OCI-LY7 (cell line): ENCODE measurements at regions not wholly inside any gene's neighbourhood (a gene's known extent, or its start where the extent isn't known, plus 50 kb on each side); places are given as distances from the start of the nearest gene placed in this dataset.
"Not testable (repeated sequence)": the region's sequence is repeated elsewhere in the genome, so short reads cannot be mapped to it uniquely, and the experiment has no call there.

Experiments
- BruUV-seq: library from RNA; stranded (reverse); fragments of 400-500 nt; replicated peaks from 2 replicates; lab custom pipeline; 2021; lab: Mats Ljungman, UMichigan
- CTCF ChIA-PET: fragments of 300-600 bp; sonication (Branson Sonifier 250); formaldehyde crosslinking; loops from one replicate; lab custom pipeline; 2022; ENCODE audit warnings: antibody characterized with exemption; ENCODE audit not compliant: unreplicated experiment; lab: Charles Lee
- POLR2A ChIA-PET: fragments of 300-600 bp; sonication (Branson Sonifier 250); formaldehyde crosslinking; loops from one replicate; lab custom pipeline; 2022; ENCODE audit warnings: antibody characterized with exemption; lab: Charles Lee
- DNase-seq: peaks from one replicate; pipeline ENCODE4 v3.0.0-alpha.2; 2015; ENCODE audit warnings: low spot score
- H2AFZ ChIP-seq: fragments of 200-600 bp; sonication (generic), shearing (Covaris generic); 2 replicates; pipeline ENCODE4 v1.6.1; 2014; ENCODE audit warnings: mild to moderate bottlenecking, antibody characterized with exemption, low read length, moderate library complexity
- H3K27ac ChIP-seq: fragments of 200-600 bp; sonication (generic); 2 replicates; pipeline ENCODE4 v1.5.1; 2014; ENCODE audit warnings: mixed run types, low read depth, mild to moderate bottlenecking, moderate library complexity, low read length, inconsistent platforms; ENCODE audit not compliant: poor library complexity, severe bottlenecking
- H3K36me3 ChIP-seq: fragments of 200-600 bp; sonication (generic); 2 replicates; pipeline ENCODE4 v1.6.1; 2014; ENCODE audit warnings: mild to moderate bottlenecking, antibody characterized with exemption, low read length, moderate library complexity, mixed read lengths; ENCODE audit not compliant: insufficient read depth
- H3K4me1 ChIP-seq: fragments of 200-600 bp; sonication (generic); 2 replicates; pipeline ENCODE4 v1.5.1; 2014; ENCODE audit warnings: mild to moderate bottlenecking, low read length; ENCODE audit not compliant: insufficient read depth, poor library complexity, severe bottlenecking
- H3K4me2 ChIP-seq: fragments of 200-600 bp; sonication (generic); 2 replicates; pipeline ENCODE4 v1.6.1; 2014; ENCODE audit warnings: mild to moderate bottlenecking, low read length
- H3K4me3 ChIP-seq: fragments of 200-600 bp; sonication (generic); 2 replicates; pipeline ENCODE4 v1.5.1; 2014; ENCODE audit warnings: mild to moderate bottlenecking, low read depth, low read length; ENCODE audit not compliant: poor library complexity, severe bottlenecking
- H3K79me2 ChIP-seq: fragments of 200-600 bp; sonication (generic); 2 replicates; pipeline ENCODE4 v1.6.1; 2016; ENCODE audit warnings: low read depth, mild to moderate bottlenecking, low read length, moderate library complexity, mixed read lengths; ENCODE audit not compliant: insufficient read depth
- H3K9me2 ChIP-seq: fragments of 200-600 bp; sonication (generic); 2 replicates; pipeline ENCODE4 v1.6.1; 2016; ENCODE audit warnings: mild to moderate bottlenecking, low read length, mixed read lengths; ENCODE audit not compliant: insufficient read depth
- H3K9me3 ChIP-seq: fragments of 200-600 bp; sonication (generic); 2 replicates; pipeline ENCODE4 v1.6.1; 2014; ENCODE audit warnings: mild to moderate bottlenecking, mixed run types, low read length, mixed read lengths
- H4K20me1 ChIP-seq: fragments of 200-600 bp; sonication (generic); 2 replicates; pipeline ENCODE4 v1.6.1; 2014; ENCODE audit warnings: mild to moderate bottlenecking, antibody characterized with exemption, low read length, moderate library complexity, mixed read lengths; ENCODE audit not compliant: insufficient read depth
- CTCF ChIP-seq: fragments of 200-600 bp; sonication (generic); conservative IDR thresholded peaks from 2 replicates; pipeline ENCODE4 v1.5.1; 2014; ENCODE audit warnings: mild to moderate bottlenecking, antibody characterized with exemption, low read length, moderate library complexity, mixed read lengths
- EZH2phosphoT487 ChIP-seq: fragments of 200-600 bp; sonication (generic); IDR thresholded peaks from 2 replicates; pipeline ENCODE4 v1.6.1; 2018; ENCODE audit warnings: low read depth, borderline replicate concordance, mild to moderate bottlenecking, mixed run types, antibody characterized with exemption, low read length, moderate library complexity, mixed read lengths
- intact Hi-C: fragments of 100-400 bp; cut with micrococcal nuclease; formaldehyde crosslinking; loops from one replicate; pipeline ENCODE4 v1.10.0; 2022; ENCODE audit not compliant: unreplicated experiment

- Histone ChIP-seq H3K4me2 (no peak overlapping the region), H3K4me3 (no peak overlapping the region), H3K79me2 (no peaks in the 10 kb centered on the region), H3K4me1 (no peaks in the 10 kb centered on the region), H3K9me3 (no peaks in the 10 kb centered on the region), H3K27ac (no peak overlapping the region), H4K20me1 (no peaks in the 10 kb centered on the region), H3K36me3 (no peaks in the 10 kb centered on the region), H2AFZ (no peak overlapping the region), H3K9me2 (no peaks in the 10 kb centered on the region)
- ChIA-PET POLR2A (no interaction called here), CTCF (no interaction called here)
- BruUV-seq = no TSS peak
- intact Hi-C loops = no loop called here
- DNase-seq = no peak
- TF ChIP-seq CTCF (no peak), EZH2phosphoT487 (no peak)
These were observed 256.2 kb upstream of the TBL1XR1 start for GRCh38 chr3:177453451-177453844.

- H3K9me2 ChIP-seq, H3K4me2 ChIP-seq, H3K4me3 ChIP-seq, H4K20me1 ChIP-seq, H3K4me1 ChIP-seq, H2AFZ ChIP-seq, DNase-seq, BruUV-seq, H3K79me2 ChIP-seq, intact Hi-C loops, H3K36me3 ChIP-seq, H3K27ac ChIP-seq, H3K9me3 ChIP-seq: not testable (repeated sequence)
- POLR2A ChIA-PET = interaction anchor here (0.6 to 1.6 kb wide), 3 partner anchors 15 to 176 kb away, joined by 3 to 4 read pairs (median 3); no protein-coding TSS in a partner anchor
- CTCF ChIA-PET = interaction anchor here (0.6 kb wide), 1 partner anchor 42 kb away, joined by 3 read pairs; no protein-coding TSS in a partner anchor
These were observed 259.9 kb upstream of the TBL1XR1 start for GRCh38 chr3:177457204-177457603.

- no peaks in the 10 kb centered on the region for H3K9me2 ChIP-seq
- no peak overlapping the region for H3K27ac ChIP-seq
- no TSS peak for BruUV-seq
- no peaks in the 10 kb centered on the region for H4K20me1 ChIP-seq
- no peak overlapping the region for H3K4me2 ChIP-seq
- no peaks in the 10 kb centered on the region for H3K9me3 ChIP-seq
- no peak for TF ChIP-seq EZH2phosphoT487
- no peak for TF ChIP-seq CTCF
- POLR2A ChIA-PET = interaction anchor here (0.8 kb wide), 1 partner anchor 76 kb away, joined by 4 read pairs; no protein-coding TSS in a partner anchor
- H3K4me1 ChIP-seq = no peaks in the 10 kb centered on the region
- no peaks in the 10 kb centered on the region for H3K79me2 ChIP-seq
- CTCF ChIA-PET = no interaction called here
- H3K4me3 ChIP-seq = no peak overlapping the region
- H2AFZ ChIP-seq = no peak overlapping the region
- no peaks in the 10 kb centered on the region for H3K36me3 ChIP-seq
- intact Hi-C loops = no loop called here
- no peak for DNase-seq
These were observed 262.1 kb upstream of the TBL1XR1 start for GRCh38 chr3:177459401-177459800.
